ENCODE measurements at regions not wholly inside any gene's neighbourhood (a gene's known extent, or its start where the extent isn't known, plus 50 kb on each side); places are given as distances from the start of the nearest gene placed in this dataset.

DNA sequence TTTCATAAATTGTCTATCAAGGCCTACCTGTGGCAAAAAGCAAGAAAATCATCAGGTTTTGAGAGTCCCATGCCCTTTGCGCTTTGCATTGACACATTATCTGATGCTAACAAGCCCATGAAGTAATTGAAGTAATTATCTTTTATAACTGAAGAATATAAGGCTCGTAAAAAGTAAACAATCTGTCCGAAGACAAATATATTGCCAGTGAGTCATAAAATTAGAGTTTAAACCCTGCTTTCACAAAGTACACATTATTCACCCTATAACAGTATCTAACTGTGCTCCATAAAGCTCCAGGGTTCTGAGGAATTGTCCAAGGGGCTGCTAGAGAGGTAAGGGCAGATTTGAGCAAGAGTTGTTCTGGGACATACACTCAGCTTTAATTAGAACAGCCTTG is 102.3 kb upstream of the PPP1R3A start:
- ATAC-seq: no peak; the same call in 1 of the 2 replicates
- H3K4me3 ChIP-seq (ENCODE audit: low read length): no peak overlapping the region
- H3F3A ChIP-seq (ENCODE audit: low read length, unreplicated experiment): no peaks in the 10 kb centered on the region
- intact Hi-C loops (cut with micrococcal nuclease): no loop called here
- no peak overlapping the region for H2AFZ ChIP-seq (ENCODE audit: low read length)
- H3K9ac ChIP-seq (ENCODE audit: low read length): no peak overlapping the region
- BruUV-seq (replicated peaks): no TSS peak
- H3K79me2 ChIP-seq (ENCODE audit: low read length): no peaks in the 10 kb centered on the region
- H3K27ac ChIP-seq (ENCODE audit: low read length): no peak overlapping the region
- TF ChIP-seq CTCF (conservative IDR thresholded peaks at IDR 0.05; ENCODE audit: low read depth, low read length) (no peak), EZH2 (IDR thresholded peaks at IDR 0.05; ENCODE audit: low read length, unreplicated experiment) (no peak), EZH2phosphoT487 (IDR thresholded peaks at IDR 0.05; ENCODE audit: borderline replicate concordance, low read length) (no peak)
- POLR2A ChIA-PET (ENCODE audit: unreplicated experiment): no interaction called here
- no peaks in the 10 kb centered on the region for H3K9me3 ChIP-seq (ENCODE audit: low read length)
- DNase-seq: peak; percentile 3
- no peaks in the 10 kb centered on the region for H3K36me3 ChIP-seq (ENCODE audit: low read depth, low read length)
- H3K4me2 ChIP-seq (ENCODE audit: low read length): no peak overlapping the region
- CTCF ChIA-PET: no interaction called here
- no peaks in the 10 kb centered on the region for H3K9me2 ChIP-seq (replicated peaks; ENCODE audit: low read length)
- no peaks in the 10 kb centered on the region for H3K4me1 ChIP-seq (ENCODE audit: insufficient read depth, low read length)
- peaks cover 37% of the 10 kb centered on the region for H3K27me3 ChIP-seq (ENCODE audit: low read length)
- no peaks in the 10 kb centered on the region for H4K20me1 ChIP-seq (ENCODE audit: low read length)

- no peaks in the 10 kb centered on the region for H3K9me2 ChIP-seq (replicated peaks; ENCODE audit: low read length)
- H3F3A ChIP-seq (ENCODE audit: low read length, unreplicated experiment): no peaks in the 10 kb centered on the region
- no peak overlapping the region for H2AFZ ChIP-seq (ENCODE audit: low read length)
- DNase-seq: no peak
- H3K9me3 ChIP-seq (ENCODE audit: low read length): no peaks in the 10 kb centered on the region
- H3K79me2 ChIP-seq (ENCODE audit: low read length): no peaks in the 10 kb centered on the region
- H3K4me3 ChIP-seq (ENCODE audit: low read length): no peak overlapping the region
- BruUV-seq (replicated peaks): no TSS peak
- no peaks in the 10 kb centered on the region for H3K36me3 ChIP-seq (ENCODE audit: low read depth, low read length)
- no peaks in the 10 kb centered on the region for H3K27me3 ChIP-seq (ENCODE audit: low read length)
- intact Hi-C loops (cut with micrococcal nuclease): no loop called here
- CTCF ChIA-PET: no interaction called here
- no peak overlapping the region for H3K9ac ChIP-seq (ENCODE audit: low read length)
- POLR2A ChIA-PET (ENCODE audit: unreplicated experiment): no interaction called here
- ATAC-seq: no peak
- TF ChIP-seq EZH2 (IDR thresholded peaks at IDR 0.05; ENCODE audit: low read length, unreplicated experiment) (no peak), EZH2phosphoT487 (IDR thresholded peaks at IDR 0.05; ENCODE audit: borderline replicate concordance, low read length) (no peak), CTCF (conservative IDR thresholded peaks at IDR 0.05; ENCODE audit: low read depth, low read length) (no peak)
- H3K4me2 ChIP-seq (ENCODE audit: low read length): no peak overlapping the region
- H4K20me1 ChIP-seq (ENCODE audit: low read length): no peaks in the 10 kb centered on the region
- H3K27ac ChIP-seq (ENCODE audit: low read length): no peak overlapping the region
- no peaks in the 10 kb centered on the region for H3K4me1 ChIP-seq (ENCODE audit: insufficient read depth, low read length)
Measured at GRCh38 chr7:114008696-114009095, 89.9 kb upstream of the PPP1R3A start.

- Histone ChIP-seq H3K79me2 (ENCODE audit: low read length) (no peaks in the 10 kb centered on the region), H3K9me2 (replicated peaks; ENCODE audit: low read length) (no peaks in the 10 kb centered on the region), H3F3A (ENCODE audit: low read length, unreplicated experiment) (no peaks in the 10 kb centered on the region), H4K20me1 (ENCODE audit: low read length) (no peaks in the 10 kb centered on the region), H3K36me3 (ENCODE audit: low read depth, low read length) (no peaks in the 10 kb centered on the region), H3K27me3 (ENCODE audit: low read length) (no peaks in the 10 kb centered on the region), H3K4me3 (ENCODE audit: low read length) (no peak overlapping the region), H3K4me2 (ENCODE audit: low read length) (no peak overlapping the region), H2AFZ (ENCODE audit: low read length) (no peak overlapping the region), H3K4me1 (ENCODE audit: insufficient read depth, low read length) (no peaks in the 10 kb centered on the region), H3K9ac (ENCODE audit: low read length) (no peak overlapping the region), H3K27ac (ENCODE audit: low read length) (no peak overlapping the region), H3K9me3 (ENCODE audit: low read length) (no peaks in the 10 kb centered on the region)
- intact Hi-C loops (cut with micrococcal nuclease): no loop called here
- DNase-seq (no peak), ATAC-seq (no peak)
- POLR2A ChIA-PET (ENCODE audit: unreplicated experiment): no interaction called here
- TF ChIP-seq EZH2phosphoT487 (IDR thresholded peaks at IDR 0.05; ENCODE audit: borderline replicate concordance, low read length) (no peak), EZH2 (IDR thresholded peaks at IDR 0.05; ENCODE audit: low read length, unreplicated experiment) (no peak), CTCF (conservative IDR thresholded peaks at IDR 0.05; ENCODE audit: low read depth, low read length) (no peak)
- no TSS peak for BruUV-seq (replicated peaks)
- CTCF ChIA-PET: no interaction called here
Measured at GRCh38 chr7:114007386-114007785, 88.6 kb upstream of the PPP1R3A start.
